ENCODE measurements at regions not wholly inside any gene's neighbourhood (a gene's known extent, or its start where the extent isn't known, plus 50 kb on each side); places are given as distances from the start of the nearest gene placed in this dataset.

- Histone ChIP-seq H3K4me1 (ENCODE audit: control insufficient read depth, insufficient read depth, low read length) (no peaks in the 10 kb centered on the region), H3K4me3 (ENCODE audit: insufficient read depth, low read depth, low read length) (no peak overlapping the region), H3K9me3 (ENCODE audit: control insufficient read depth, low read length) (no peaks in the 10 kb centered on the region), H3K27me3 (ENCODE audit: control insufficient read depth, insufficient read depth, low read length, poor library complexity, severe bottlenecking) (no peaks in the 10 kb centered on the region), H3K36me3 (ENCODE audit: control insufficient read depth, insufficient read depth, low read length) (no peaks in the 10 kb centered on the region), H3K27ac (ENCODE audit: insufficient read depth, low read depth, low read length, poor library complexity, severe bottlenecking) (no peak overlapping the region)
- 91 to 92% methylated on average over 4 of the region's 4 CpGs for WGBS, 2 experiments
These were observed 368.3 kb upstream of the AZI2 start for GRCh38 chr3:28716939-28717338.

- H3K27me3 ChIP-seq (ENCODE audit: control insufficient read depth, insufficient read depth, low read length, poor library complexity, severe bottlenecking), result no peaks in the 10 kb centered on the region
- no peak overlapping the region for H3K27ac ChIP-seq (ENCODE audit: insufficient read depth, low read depth, low read length, poor library complexity, severe bottlenecking)
- 91 to 94% methylated on average over 3 to 4 of the region's 4 CpGs for WGBS, 2 experiments
These were observed 369.6 kb upstream of the AZI2 start for GRCh38 chr3:28718074-28718849.

GRCh38 chr3:28726840-28727239, 378.2 kb upstream of the AZI2 start:
- Histone ChIP-seq H3K9me3 (ENCODE audit: control insufficient read depth, low read length) (no peaks in the 10 kb centered on the region), H3K4me1 (ENCODE audit: control insufficient read depth, insufficient read depth, low read length) (no peaks in the 10 kb centered on the region), H3K36me3 (ENCODE audit: control insufficient read depth, insufficient read depth, low read length) (no peaks in the 10 kb centered on the region), H3K27me3 (ENCODE audit: control insufficient read depth, insufficient read depth, low read length, poor library complexity, severe bottlenecking) (no peaks in the 10 kb centered on the region), H3K27ac (ENCODE audit: insufficient read depth, low read depth, low read length, poor library complexity, severe bottlenecking) (no peak overlapping the region), H3K4me3 (ENCODE audit: insufficient read depth, low read depth, low read length) (no peak overlapping the region)
- WGBS, 2 experiments, result 40 to 48% methylated on average over 2 to 3 of the region's 3 CpGs

More at GRCh38 chr3:28718074-28718849, 369.6 kb upstream of the AZI2 start:
- Histone ChIP-seq H3K4me3 (ENCODE audit: insufficient read depth, low read depth, low read length) (no peak overlapping the region), H3K9me3 (ENCODE audit: control insufficient read depth, low read length) (no peaks in the 10 kb centered on the region), H3K4me1 (ENCODE audit: control insufficient read depth, insufficient read depth, low read length) (no peaks in the 10 kb centered on the region), H3K36me3 (ENCODE audit: control insufficient read depth, insufficient read depth, low read length) (no peaks in the 10 kb centered on the region)

GRCh38 chr3:28727307-28727706, 378.7 kb upstream of the AZI2 start:
- Histone ChIP-seq H3K4me3 (ENCODE audit: insufficient read depth, low read depth, low read length) (no peak overlapping the region), H3K4me1 (ENCODE audit: control insufficient read depth, insufficient read depth, low read length) (no peaks in the 10 kb centered on the region), H3K9me3 (ENCODE audit: control insufficient read depth, low read length) (no peaks in the 10 kb centered on the region), H3K27ac (ENCODE audit: insufficient read depth, low read depth, low read length, poor library complexity, severe bottlenecking) (no peak overlapping the region), H3K36me3 (ENCODE audit: control insufficient read depth, insufficient read depth, low read length) (no peaks in the 10 kb centered on the region), H3K27me3 (ENCODE audit: control insufficient read depth, insufficient read depth, low read length, poor library complexity, severe bottlenecking) (no peaks in the 10 kb centered on the region)

- H3K4me3 ChIP-seq (ENCODE audit: insufficient read depth, low read depth, low read length), result no peak overlapping the region
- no peaks in the 10 kb centered on the region for H3K4me1 ChIP-seq (ENCODE audit: control insufficient read depth, insufficient read depth, low read length)
- H3K9me3 ChIP-seq (ENCODE audit: control insufficient read depth, low read length), result no peaks in the 10 kb centered on the region
- H3K27ac ChIP-seq (ENCODE audit: insufficient read depth, low read depth, low read length, poor library complexity, severe bottlenecking), result no peak overlapping the region
- no peaks in the 10 kb centered on the region for H3K36me3 ChIP-seq (ENCODE audit: control insufficient read depth, insufficient read depth, low read length)
- H3K27me3 ChIP-seq (ENCODE audit: control insufficient read depth, insufficient read depth, low read length, poor library complexity, severe bottlenecking), result no peaks in the 10 kb centered on the region
- WGBS, 2 experiments, result 89 to 93% methylated on average over 1 to 2 of the region's 2 CpGs
These were observed 389.8 kb upstream of the AZI2 start for GRCh38 chr3:28738425-28738824.

GRCh38 chr3:28739647-28740046, 391.0 kb upstream of the AZI2 start:
- WGBS, 2 experiments, result 100% methylated on average over 1 of the region's 1 CpG
- H3K4me3 ChIP-seq (ENCODE audit: insufficient read depth, low read depth, low read length), result no peak overlapping the region
- H3K27ac ChIP-seq (ENCODE audit: insufficient read depth, low read depth, low read length, poor library complexity, severe bottlenecking), result no peak overlapping the region
- no peaks in the 10 kb centered on the region for H3K36me3 ChIP-seq (ENCODE audit: control insufficient read depth, insufficient read depth, low read length)
- no peaks in the 10 kb centered on the region for H3K4me1 ChIP-seq (ENCODE audit: control insufficient read depth, insufficient read depth, low read length)
- no peaks in the 10 kb centered on the region for H3K9me3 ChIP-seq (ENCODE audit: control insufficient read depth, low read length)
- no peaks in the 10 kb centered on the region for H3K27me3 ChIP-seq (ENCODE audit: control insufficient read depth, insufficient read depth, low read length, poor library complexity, severe bottlenecking)

GRCh38 chr3:28743271-28743670, 394.6 kb upstream of the AZI2 start:
- H3K27me3 ChIP-seq (ENCODE audit: control insufficient read depth, insufficient read depth, low read length, poor library complexity, severe bottlenecking), result no peaks in the 10 kb centered on the region
- no peaks in the 10 kb centered on the region for H3K4me1 ChIP-seq (ENCODE audit: control insufficient read depth, insufficient read depth, low read length)
- no peak overlapping the region for H3K27ac ChIP-seq (ENCODE audit: insufficient read depth, low read depth, low read length, poor library complexity, severe bottlenecking)
- H3K4me3 ChIP-seq (ENCODE audit: insufficient read depth, low read depth, low read length), result no peak overlapping the region
- H3K9me3 ChIP-seq (ENCODE audit: control insufficient read depth, low read length), result no peaks in the 10 kb centered on the region
- H3K36me3 ChIP-seq (ENCODE audit: control insufficient read depth, insufficient read depth, low read length), result no peaks in the 10 kb centered on the region
- 94 to 98% methylated on average over 2 of the region's 2 CpGs for WGBS, 2 experiments

- Histone ChIP-seq H3K27ac (ENCODE audit: insufficient read depth, low read depth, low read length, poor library complexity, severe bottlenecking) (no peak overlapping the region), H3K9me3 (ENCODE audit: control insufficient read depth, low read length) (no peaks in the 10 kb centered on the region), H3K36me3 (ENCODE audit: control insufficient read depth, insufficient read depth, low read length) (no peaks in the 10 kb centered on the region), H3K27me3 (ENCODE audit: control insufficient read depth, insufficient read depth, low read length, poor library complexity, severe bottlenecking) (no peaks in the 10 kb centered on the region), H3K4me1 (ENCODE audit: control insufficient read depth, insufficient read depth, low read length) (no peaks in the 10 kb centered on the region), H3K4me3 (ENCODE audit: insufficient read depth, low read depth, low read length) (no peak overlapping the region)
- 93 to 95% methylated on average over 4 of the region's 4 CpGs for WGBS, 2 experiments
These were observed 395.2 kb upstream of the AZI2 start for GRCh38 chr3:28743831-28744230.

- H3K36me3 ChIP-seq (ENCODE audit: control insufficient read depth, insufficient read depth, low read length), result no peaks in the 10 kb centered on the region
- 92 to 94% methylated on average over 3 to 4 of the region's 4 CpGs for WGBS, 2 experiments
- no peaks in the 10 kb centered on the region for H3K9me3 ChIP-seq (ENCODE audit: control insufficient read depth, low read length)
- no peak overlapping the region for H3K27ac ChIP-seq (ENCODE audit: insufficient read depth, low read depth, low read length, poor library complexity, severe bottlenecking)
- no peaks in the 10 kb centered on the region for H3K27me3 ChIP-seq (ENCODE audit: control insufficient read depth, insufficient read depth, low read length, poor library complexity, severe bottlenecking)
- no peaks in the 10 kb centered on the region for H3K4me1 ChIP-seq (ENCODE audit: control insufficient read depth, insufficient read depth, low read length)
- no peak overlapping the region for H3K4me3 ChIP-seq (ENCODE audit: insufficient read depth, low read depth, low read length)
These were observed 396.8 kb upstream of the AZI2 start for GRCh38 chr3:28745436-28745835.

GRCh38 chr3:28745916-28746617, 397.4 kb upstream of the AZI2 start:
- H3K36me3 ChIP-seq (ENCODE audit: control insufficient read depth, insufficient read depth, low read length), result no peaks in the 10 kb centered on the region
- WGBS, 2 experiments, result 92 to 96% methylated on average over 6 of the region's 6 CpGs
- H3K27ac ChIP-seq (ENCODE audit: insufficient read depth, low read depth, low read length, poor library complexity, severe bottlenecking), result no peak overlapping the region
- H3K4me1 ChIP-seq (ENCODE audit: control insufficient read depth, insufficient read depth, low read length), result no peaks in the 10 kb centered on the region
- no peaks in the 10 kb centered on the region for H3K9me3 ChIP-seq (ENCODE audit: control insufficient read depth, low read length)
- H3K4me3 ChIP-seq (ENCODE audit: insufficient read depth, low read depth, low read length), result no peak overlapping the region
- no peaks in the 10 kb centered on the region for H3K27me3 ChIP-seq (ENCODE audit: control insufficient read depth, insufficient read depth, low read length, poor library complexity, severe bottlenecking)
